GM18951 (cell line): ENCODE measurements at regions not wholly inside any gene's neighbourhood (a gene's known extent, or its start where the extent isn't known, plus 50 kb on each side); places are given as distances from the start of the nearest gene placed in this dataset.

ENCODE experiments used
- POLR2A ChIP-seq: IDR thresholded peaks from 4 replicates; pipeline ENCODE4 v1.6.1; 2011; ENCODE audit warnings: mild to moderate bottlenecking; ENCODE audit not compliant: insufficient read length, insufficient read depth; ENCODE audit errors: extremely low read depth
- in situ Hi-C: fragments of 300-500 bp; cut with MboI; formaldehyde crosslinking; loops from one replicate; pipeline ENCODE4 v1.12.0; 2022; ENCODE audit warnings: low sequenced_read_pairs, mixed read lengths, inconsistent platforms; ENCODE audit not compliant: unreplicated experiment

DNA sequence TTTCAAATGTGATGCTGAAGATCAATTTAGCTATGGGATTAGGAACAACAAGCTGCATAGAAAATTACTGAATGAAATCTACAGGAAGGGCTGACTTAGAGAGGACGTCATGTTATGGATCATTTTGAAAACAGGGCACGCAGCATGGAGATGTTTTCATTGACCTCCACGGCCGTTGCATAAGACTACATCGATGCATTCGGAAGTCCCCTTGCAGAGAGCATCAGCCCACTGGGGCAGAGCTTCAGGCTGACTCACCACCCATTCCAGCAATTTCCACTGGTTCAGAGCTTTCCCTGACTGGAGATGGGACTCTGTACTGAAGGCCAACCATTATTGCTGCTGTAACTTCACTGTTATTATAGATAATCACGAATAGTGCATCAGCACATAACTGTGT lies 305.3 kb downstream of the IRS2 start:
- in situ Hi-C loops: no loop called here
- no peak for TF ChIP-seq POLR2A

DNA sequence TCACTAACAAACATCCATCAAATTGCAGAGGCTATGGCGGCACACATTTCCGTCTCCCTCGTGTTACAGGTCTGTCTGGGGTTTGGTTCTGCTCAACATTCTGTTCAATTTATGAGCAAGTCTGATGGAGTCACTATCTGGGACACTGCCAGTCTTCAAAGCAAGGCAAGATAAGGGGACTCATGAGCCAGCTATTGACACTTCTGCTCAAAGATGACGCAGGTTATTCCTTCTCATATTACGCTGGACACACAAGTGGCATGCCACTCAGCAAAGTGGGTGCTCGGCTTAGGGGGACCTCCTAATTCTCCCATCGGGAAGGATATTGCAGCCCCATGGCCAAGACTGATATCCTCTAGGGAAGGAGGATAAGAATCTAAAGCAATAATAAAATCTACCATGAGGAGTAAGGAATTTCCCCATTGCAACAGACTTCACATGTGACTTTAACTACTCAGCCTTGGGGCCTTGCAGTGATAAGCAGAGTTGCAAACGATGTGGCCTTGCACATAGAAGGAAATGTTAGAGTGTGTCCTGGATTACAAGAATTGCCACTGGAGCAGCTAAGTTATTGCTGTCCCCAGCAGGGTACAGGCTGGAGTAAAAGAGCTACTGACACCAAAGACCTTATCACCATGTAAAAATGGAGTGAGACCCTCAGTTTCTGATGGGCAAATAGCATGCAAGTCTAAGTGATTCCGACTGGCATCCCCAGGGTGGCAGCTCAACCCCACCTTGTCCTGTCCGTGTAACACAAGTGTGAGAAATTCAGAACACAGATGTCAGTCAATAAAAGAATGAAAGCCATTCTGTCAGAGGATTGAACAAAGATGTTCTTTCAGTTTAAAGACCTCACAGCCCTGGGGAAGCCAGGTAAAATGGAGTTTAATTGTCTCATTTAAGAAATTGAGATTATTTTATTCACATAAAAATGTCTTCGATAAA lies 306.1 kb downstream of the IRS2 start:
- in situ Hi-C loops: no loop called here
- TF ChIP-seq POLR2A: no peak

DNA sequence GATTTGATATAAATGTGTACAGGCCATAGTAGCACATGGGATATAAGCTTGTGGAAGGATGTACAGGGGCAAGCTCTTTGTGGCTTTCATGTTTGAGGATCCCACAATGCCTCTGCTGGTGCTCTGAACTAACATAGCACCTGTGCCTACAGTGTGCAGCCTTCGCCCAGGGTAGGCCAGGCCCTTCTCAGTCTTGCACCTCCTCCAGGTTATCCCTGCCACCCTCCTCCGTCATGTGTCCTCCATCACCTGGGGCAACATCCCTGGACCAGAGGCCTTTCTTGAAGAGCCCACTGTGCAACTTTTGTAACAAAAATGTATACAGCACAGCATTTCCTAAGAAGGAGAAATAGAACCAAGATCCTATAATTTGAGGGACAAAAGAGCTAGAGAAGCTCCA lies 306.8 kb downstream of the IRS2 start:
- TF ChIP-seq POLR2A: no peak
- in situ Hi-C loops: no loop called here

DNA sequence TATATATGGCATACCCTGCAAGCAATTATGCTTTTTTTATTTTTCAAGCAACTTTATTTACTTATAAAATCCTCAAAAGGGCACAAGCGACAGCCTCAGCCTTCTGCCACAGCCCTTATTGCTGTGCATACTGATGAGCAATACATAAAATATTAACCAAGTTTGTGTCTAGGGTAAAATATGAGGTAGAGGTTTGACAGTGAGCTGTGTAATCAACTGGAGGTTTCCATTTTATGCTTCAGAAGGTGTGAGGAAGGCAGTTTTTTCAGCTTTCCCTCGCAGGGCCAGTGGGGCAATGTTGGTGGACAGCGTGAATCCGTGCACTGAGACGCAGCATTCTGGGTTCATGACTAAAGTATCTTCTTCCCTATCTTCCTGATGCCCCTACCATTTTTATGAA lies 310.4 kb downstream of the IRS2 start:
- in situ Hi-C loops: no loop called here
- TF ChIP-seq POLR2A: no peak

DNA sequence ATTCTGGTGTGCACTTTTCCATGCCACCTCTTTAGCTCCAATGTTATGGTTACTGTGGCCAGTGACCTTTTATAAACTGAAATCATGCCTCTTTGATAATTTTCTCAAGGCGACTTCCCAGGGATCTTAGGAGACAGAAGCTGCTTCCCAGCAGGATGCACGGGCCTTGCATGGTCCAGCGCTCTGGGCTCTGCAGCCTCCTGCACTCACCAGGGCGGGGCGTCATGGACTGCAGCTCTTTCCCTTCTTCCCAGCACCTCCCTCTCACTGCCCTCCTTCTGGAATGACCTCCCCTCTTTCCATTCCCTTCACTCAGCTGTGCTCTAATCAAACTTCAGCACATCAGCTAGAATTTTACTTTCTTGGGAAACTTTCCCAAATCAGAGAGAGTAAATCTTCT lies 318.3 kb downstream of the IRS2 start:
- TF ChIP-seq POLR2A: no peak
- in situ Hi-C loops: no loop called here

DNA sequence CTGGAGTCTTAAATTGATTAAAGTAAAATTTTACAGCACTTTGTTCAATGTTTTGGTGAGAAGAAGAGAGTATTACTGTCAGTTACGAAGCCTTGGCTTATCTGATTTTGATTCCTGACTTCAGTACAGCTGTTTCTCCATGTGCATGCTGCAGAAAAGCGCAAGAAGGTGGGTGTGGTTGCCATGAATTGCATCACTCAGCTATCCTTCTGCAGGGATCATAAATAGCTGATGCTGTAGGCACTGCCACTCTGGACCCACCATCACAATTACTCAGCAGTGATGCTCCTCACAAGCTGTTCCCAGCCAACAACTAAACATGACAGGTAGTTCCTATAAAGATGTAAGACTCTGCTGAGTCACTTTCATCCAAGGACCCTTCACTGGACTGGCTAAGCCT lies 321.2 kb downstream of the IRS2 start:
- in situ Hi-C loops: no loop called here
- TF ChIP-seq POLR2A: no peak

DNA sequence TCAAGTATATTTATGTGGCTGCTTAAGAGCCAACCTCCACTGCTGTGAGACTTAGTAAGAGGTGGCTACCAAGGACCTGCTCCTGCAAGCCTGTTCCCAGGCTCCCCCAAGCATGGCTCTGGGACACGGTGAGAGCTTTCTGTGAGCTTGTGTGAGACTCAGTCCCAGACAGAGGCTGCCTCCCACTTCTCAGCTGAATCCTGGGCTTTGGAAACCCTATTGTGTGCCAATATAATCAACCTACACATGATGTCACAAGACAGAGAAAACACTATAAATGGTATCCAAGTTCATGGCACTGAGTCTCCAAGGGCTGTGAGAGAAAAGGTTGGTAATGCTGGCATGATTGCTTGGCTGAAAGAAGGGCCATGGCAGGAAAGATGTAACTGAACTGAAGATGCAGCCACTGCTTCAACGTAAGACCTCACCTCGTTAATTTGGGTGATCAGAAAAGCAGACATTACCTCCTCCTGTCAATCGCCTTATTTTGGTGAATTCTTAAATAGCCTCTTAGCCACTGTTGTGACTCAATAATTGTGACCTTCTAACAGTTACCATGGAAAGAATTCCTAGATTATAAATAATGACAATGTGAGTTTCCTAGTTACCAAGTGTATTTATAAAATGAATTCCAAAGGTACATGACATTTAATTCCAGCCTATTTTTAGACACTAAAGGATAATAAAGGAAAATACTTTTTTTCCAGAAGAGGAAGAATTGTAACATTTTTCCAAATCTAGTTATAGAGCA lies 332.0 kb downstream of the IRS2 start:
- no peak for TF ChIP-seq POLR2A
- in situ Hi-C loops: no loop called here

DNA sequence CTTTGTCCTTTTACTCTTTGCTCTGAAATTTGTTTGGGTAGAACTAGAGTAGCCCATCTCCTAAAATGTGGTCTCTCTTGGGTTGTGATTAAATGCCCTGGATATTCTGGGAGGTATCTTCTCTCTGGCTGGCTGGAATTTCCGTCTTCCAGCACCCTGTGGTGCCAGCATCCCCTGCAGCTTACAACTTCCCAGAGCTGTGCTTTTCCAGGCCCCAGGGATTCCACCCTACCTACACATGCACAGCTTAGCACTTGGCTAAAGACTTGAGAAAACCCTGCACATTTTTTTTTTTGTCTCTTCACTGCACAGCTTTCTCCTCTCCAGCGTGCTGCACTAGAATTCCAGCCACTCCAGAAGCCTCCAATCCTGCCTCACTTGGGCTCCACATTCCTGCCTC lies 334.7 kb downstream of the IRS2 start:
- in situ Hi-C loops: no loop called here
- no peak for TF ChIP-seq POLR2A

DNA sequence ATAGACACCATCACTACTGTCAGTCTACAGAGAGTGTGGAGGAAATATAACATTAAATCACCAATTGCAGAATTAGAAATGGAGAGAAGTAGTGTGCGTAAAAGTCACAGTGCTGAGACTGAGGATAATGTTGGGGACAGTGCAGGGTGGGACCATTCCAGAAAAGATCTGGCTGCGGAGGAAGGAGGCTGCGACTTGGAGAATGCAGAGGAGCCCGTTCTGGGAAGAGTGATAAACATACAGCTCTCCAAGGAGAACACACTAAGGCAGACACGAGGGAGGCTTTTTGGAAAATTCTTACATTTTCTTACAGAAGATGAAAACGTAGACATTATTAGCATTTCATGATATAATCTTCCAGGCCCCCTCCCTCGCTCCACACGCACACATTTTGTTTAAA lies 337.8 kb downstream of the IRS2 start:
- in situ Hi-C loops: no loop called here

DNA sequence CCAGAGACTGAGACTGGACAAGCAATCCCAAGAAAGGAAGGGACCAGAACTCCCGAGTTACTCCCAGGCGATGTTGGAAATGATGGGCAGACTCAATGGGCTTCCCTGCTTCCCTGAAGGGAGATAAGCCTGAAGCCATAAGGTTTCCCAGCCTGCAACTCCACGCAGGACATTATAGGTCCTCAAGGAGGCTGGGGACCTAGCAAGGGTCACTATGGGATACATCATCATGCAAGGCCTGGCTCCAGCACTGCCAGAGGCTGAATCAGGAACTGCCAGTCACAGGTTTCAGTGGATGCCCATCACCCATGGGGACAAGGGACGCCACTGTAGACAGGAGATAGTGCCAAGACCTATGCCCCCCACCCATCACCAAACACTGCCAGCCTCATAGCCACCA lies 338.7 kb downstream of the IRS2 start:
- in situ Hi-C loops: no loop called here
- TF ChIP-seq POLR2A: no peak

More for the DNA sequence above, 337.8 kb downstream of the IRS2 start:
- TF ChIP-seq POLR2A: no peak

DNA sequence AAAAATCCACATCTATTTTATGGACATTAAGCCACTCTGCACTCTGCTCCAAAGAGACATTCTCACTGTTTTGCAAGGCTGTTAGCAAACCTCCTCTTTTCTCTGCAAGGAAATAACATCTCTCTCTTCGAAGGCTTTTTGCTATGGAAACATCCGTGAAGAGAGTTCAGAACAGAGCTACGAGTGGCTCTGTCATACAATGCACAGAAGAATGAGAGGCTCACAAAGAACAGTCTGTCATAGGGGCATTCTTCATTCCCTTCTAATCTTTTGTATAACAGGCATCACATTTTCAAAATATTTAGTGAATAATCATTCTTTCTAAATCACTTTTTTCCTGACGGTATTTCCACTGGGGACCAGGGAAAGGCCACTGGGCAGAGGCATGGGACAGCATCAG lies 346.1 kb downstream of the IRS2 start:
- in situ Hi-C loops: no loop called here
- TF ChIP-seq POLR2A: no peak

DNA sequence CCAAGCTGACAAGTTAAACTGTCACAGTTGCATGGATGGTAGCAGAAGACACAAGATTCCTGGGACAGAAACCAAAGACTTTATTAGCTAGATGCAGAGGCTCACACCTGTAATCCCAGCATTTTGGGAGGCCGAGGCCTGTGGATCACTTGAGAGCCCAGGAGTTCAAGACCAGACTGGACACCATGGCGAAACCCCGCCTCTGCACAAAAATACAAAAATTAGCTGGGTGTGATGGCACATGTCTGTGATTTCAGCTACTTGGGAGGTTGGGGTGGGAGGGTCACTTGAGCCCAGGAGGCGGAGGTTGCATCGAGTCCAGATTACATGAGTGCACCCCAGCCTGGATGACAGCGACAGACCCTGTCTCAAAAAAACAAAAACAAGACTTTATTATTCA lies 346.6 kb downstream of the IRS2 start:
- in situ Hi-C loops: no loop called here
- no peak for TF ChIP-seq POLR2A

DNA sequence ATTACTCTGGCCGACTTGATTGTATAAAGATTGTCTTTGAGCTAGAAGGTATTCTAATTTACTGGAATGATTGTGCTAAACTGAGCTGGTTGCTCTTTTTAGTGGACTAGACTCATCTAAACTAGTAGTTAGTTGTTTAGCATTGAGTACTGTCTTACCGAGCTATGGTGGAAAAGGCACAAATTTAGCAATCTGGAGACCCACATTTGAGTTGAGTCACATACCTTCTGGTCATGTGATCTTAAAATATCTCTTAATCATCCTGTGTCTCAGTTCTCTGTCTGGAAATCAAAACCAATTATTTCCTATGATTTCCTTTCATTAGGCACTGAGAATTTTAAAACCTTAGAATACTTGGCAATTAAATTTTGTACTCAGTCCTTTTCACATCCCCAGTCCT lies 349.5 kb downstream of the IRS2 start:
- in situ Hi-C loops: no loop called here
- TF ChIP-seq POLR2A: no peak
